Tibial artery (tissue), 4 donors: ENCODE measurements at regions not wholly inside any gene's neighbourhood (a gene's known extent, or its start where the extent isn't known, plus 50 kb on each side); places are given as distances from the start of the nearest gene placed in this dataset.

Experiments
- DNase-seq, 2 donors: peaks; one replicate each; pipeline ENCODE4 v3.0.0-alpha.2; 2019
- H3K27ac ChIP-seq, 2 donors: fragments of 200-600 bp; sonication (generic) in 1 of 2; 1 replicate in 1 of 2; 2 replicates in 1 of 2; pipeline ENCODE4 v1.5.1; 2018 to 2019; ENCODE audit warnings: mild to moderate bottlenecking in 1 of 2
- H3K27me3 ChIP-seq, 2 donors: fragments of 200-600 bp; sonication (generic) in 1 of 2; one replicate each; pipeline versions ENCODE4 v1.5.1 to v1.6.0; 2016 to 2019
- H3K36me3 ChIP-seq, 3 donors: fragments of 200-600 bp; sonication (generic) in 2 of 3; one replicate each; pipeline ENCODE4 v1.5.1; 2016 to 2019; ENCODE audit warnings: mild to moderate bottlenecking in 2 of 3
- H3K4me1 ChIP-seq, 4 donors: fragments of 200-600 bp; sonication (generic) in 2 of 4; 1 replicate in 3 of 4; 2 replicates in 1 of 4; pipeline ENCODE4 v1.5.1; 2016 to 2019
- H3K4me3 ChIP-seq, 2 donors: fragments of 200-600 bp; sonication (generic) in 1 of 2; 1 replicate in 1 of 2; 2 replicates in 1 of 2; pipeline ENCODE4 v1.5.1; 2018 to 2019; ENCODE audit warnings: mild to moderate bottlenecking in 2 of 2
- H3K9me3 ChIP-seq, 3 donors: fragments of 200-600 bp; sonication (generic) in 1 of 3; one replicate each; pipeline ENCODE4 v1.5.1; 2016 to 2019
- CTCF ChIP-seq, 2 experiments: fragments of 200-600 bp in 1 of 2; fragments of 450-650 bp in 1 of 2; IDR thresholded peaks; one replicate each; pipeline ENCODE4 v1.5.1; 2017 to 2019; ENCODE audit warnings: antibody characterized with exemption in 2 of 2, mild to moderate bottlenecking in 1 of 2, moderate library complexity in 1 of 2
- intact Hi-C: fragments of 100-400 bp; cut with DNase I; formaldehyde crosslinking; loops from one replicate; pipeline ENCODE4 v1.15.0; 2023; ENCODE audit warnings: low total_unique reads

GRCh38 chr13:30051531-30052060 is 201.2 kb upstream of the UBL3 start:
- DNase-seq: no peak
- Histone ChIP-seq H3K27ac (no peak overlapping the region), H3K27me3 (peaks cover 0 to 4% of the 10 kb centered on the region in 2 donors), H3K4me3 (no peak overlapping the region), H3K36me3 (no peaks in the 10 kb centered on the region), H3K4me1 (no peaks in the 10 kb centered on the region), H3K9me3 (no peaks in the 10 kb centered on the region)
- TF ChIP-seq CTCF (IDR thresholded peaks at IDR 0.05): no peak
- intact Hi-C loops: no loop called here

- Histone ChIP-seq H3K27me3 (peaks cover 0 to 4% of the 10 kb centered on the region in 2 donors), H3K9me3 (no peaks in the 10 kb centered on the region), H3K4me1 (no peaks in the 10 kb centered on the region), H3K27ac (no peak overlapping the region), H3K36me3 (no peaks in the 10 kb centered on the region), H3K4me3 (no peak overlapping the region)
- no peak for DNase-seq
- intact Hi-C loops: no loop called here
- no peak for TF ChIP-seq CTCF (IDR thresholded peaks at IDR 0.05)
Measured at GRCh38 chr13:30049692-30050091, 199.3 kb upstream of the UBL3 start.

- no peaks in the 10 kb centered on the region for H3K36me3 ChIP-seq
- TF ChIP-seq CTCF (IDR thresholded peaks at IDR 0.05): no peak
- no peak for DNase-seq
- H3K27ac ChIP-seq: no peak overlapping the region
- H3K9me3 ChIP-seq: no peaks in the 10 kb centered on the region
- intact Hi-C loops: no loop called here
- no peak overlapping the region for H3K4me3 ChIP-seq
- H3K4me1 ChIP-seq: no peaks in the 10 kb centered on the region
- peaks cover 0 to 1% of the 10 kb centered on the region in 2 donors for H3K27me3 ChIP-seq
Measured at GRCh38 chr13:30047154-30047874, 196.9 kb upstream of the UBL3 start.

GRCh38 chr13:30045916-30046704 is 195.7 kb upstream of the UBL3 start:
- H3K27ac ChIP-seq: no peak overlapping the region
- DNase-seq: no peak

GRCh38 chr13:30044932-30045331 is 194.5 kb upstream of the UBL3 start:
- Histone ChIP-seq H3K9me3 (no peaks in the 10 kb centered on the region), H3K27me3 (peaks cover 0 to 8% of the 10 kb centered on the region in 2 donors), H3K36me3 (no peaks in the 10 kb centered on the region), H3K4me3 (no peak overlapping the region), H3K4me1 (no peaks in the 10 kb centered on the region), H3K27ac (no peak overlapping the region)
- no peak for TF ChIP-seq CTCF (IDR thresholded peaks at IDR 0.05)
- no peak for DNase-seq
- intact Hi-C loops: no loop called here

More at GRCh38 chr13:30045916-30046704, 195.7 kb upstream of the UBL3 start:
- intact Hi-C loops: no loop called here
- Histone ChIP-seq H3K4me3 (no peak overlapping the region), H3K4me1 (no peaks in the 10 kb centered on the region), H3K36me3 (no peaks in the 10 kb centered on the region), H3K27me3 (no peaks in the 10 kb centered on the region), H3K9me3 (no peaks in the 10 kb centered on the region)
- TF ChIP-seq CTCF (IDR thresholded peaks at IDR 0.05): no peak
